Transverse colon (tissue), 4 donors: ENCODE measurements at regions not wholly inside any gene's neighbourhood (a gene's known extent, or its start where the extent isn't known, plus 50 kb on each side); places are given as distances from the start of the nearest gene placed in this dataset.
"Not testable (repeated sequence)": the region's sequence is repeated elsewhere in the genome, so short reads cannot be mapped to it uniquely, and the experiment has no call there.

ENCODE experiments used
- DNase-seq: peaks from one replicate; pipeline ENCODE4 v3.0.0-alpha.2; 2019
- H3K27ac ChIP-seq, 4 donors: fragments of 200-600 bp; sonication (generic); 2 replicates each; pipeline ENCODE4 v1.5.1; 2016 to 2018; ENCODE audit warnings: inconsistent platforms in 4 of 4
- H3K27me3 ChIP-seq: fragments of 200-600 bp; sonication (generic); 2 replicates; pipeline ENCODE4 v1.5.1; 2017; ENCODE audit warnings: inconsistent platforms
- H3K36me3 ChIP-seq, 4 donors: fragments of 200-600 bp; sonication (generic); 2 replicates each; pipeline ENCODE4 v1.5.1; 2017 to 2019; ENCODE audit warnings: inconsistent platforms in 4 of 4
- H3K4me1 ChIP-seq, 4 donors: fragments of 200-600 bp; sonication (generic); 2 replicates each; pipeline ENCODE4 v1.5.1; 2017 to 2020; ENCODE audit warnings: inconsistent platforms in 4 of 4
- H3K4me3 ChIP-seq, 4 donors: fragments of 200-600 bp; sonication (generic); 1 replicate in 1 of 4; 2 replicates in 3 of 4; pipeline versions ENCODE4 v1.5.1 to v1.6.1; 2017 to 2019; ENCODE audit warnings: inconsistent platforms in 4 of 4
- H3K9me3 ChIP-seq, 2 donors: fragments of 200-600 bp; sonication (generic); 2 replicates each; pipeline ENCODE4 v1.5.1; 2017 to 2019; ENCODE audit warnings: inconsistent platforms in 2 of 2
- EP300 ChIP-seq: sonication (generic); formaldehyde crosslinking; IDR thresholded peaks from one replicate; pipeline ENCODE4 v1.6.1; 2017; ENCODE audit warnings: antibody characterized with exemption, low read depth
- POLR2A ChIP-seq: fragments of 450-650 bp; IDR thresholded peaks from one replicate; pipeline ENCODE4 v1.6.1; 2016; ENCODE audit warnings: antibody characterized with exemption, mild to moderate bottlenecking, moderate library complexity
- POLR2AphosphoS5 ChIP-seq, 3 donors: sonication (generic); formaldehyde crosslinking; IDR thresholded peaks; one replicate each; pipeline ENCODE4 v1.6.1; 2016; ENCODE audit warnings: antibody characterized with exemption in 3 of 3
- WGBS, 2 donors: methylation state at CpG; one replicate each; pipeline ENCODE4 v1.1.5; 2018; ENCODE audit warnings: low coverage in 1 of 2; 5-methylcytosine and 5-hydroxymethylcytosine counted together
- in situ Hi-C, 4 donors: fragments of 200-750 bp; cut with MboI; loops; one replicate each; pipeline versions ENCODE4 v1.15.0 to v1.15.1; 2017; ENCODE audit warnings: low sequenced_read_pairs in 3 of 4, low pct_ligation_motif_present in 1 of 4, low pct_unique_long_range_greater_than_20kb in 1 of 4
- intact Hi-C: fragments of 100-400 bp; cut with DNase I; formaldehyde crosslinking; loops from one replicate; pipeline ENCODE4 v1.15.1; 2023; ENCODE audit warnings: low total_unique reads
- TF ChIP-seq, protein P1 (sequence below), 5 experiments: fragments of 200-600 bp in 3 of 5; fragments of 450-650 bp in 2 of 5; sonication (generic) in 3 of 5; IDR thresholded peaks; 1 replicate in 2 of 5; 2 replicates in 3 of 5; pipeline ENCODE4 v1.5.1; 2016 to 2017; ENCODE audit warnings: antibody characterized with exemption in 5 of 5, inconsistent platforms in 3 of 5, mild to moderate bottlenecking in 2 of 5, moderate library complexity in 1 of 5

DNA sequence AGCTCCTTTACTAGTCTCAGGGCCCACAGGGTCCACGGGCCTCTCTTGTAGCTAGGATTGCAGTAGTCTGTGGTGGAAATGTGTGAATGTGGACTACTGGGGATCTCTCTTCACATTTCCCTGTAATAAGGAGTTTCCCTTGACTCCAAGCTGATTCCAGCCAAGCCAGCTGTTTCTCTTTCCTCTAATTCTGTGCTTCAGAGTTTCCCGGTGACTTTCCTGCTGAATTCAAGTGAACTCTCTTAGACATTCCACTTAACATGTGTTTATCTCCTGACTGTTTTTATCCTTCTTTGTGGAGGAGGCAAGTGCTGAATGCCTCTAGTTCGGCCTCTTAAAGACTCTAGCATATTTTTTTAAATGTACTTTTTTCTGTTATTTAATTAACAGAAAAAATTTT, 354.0 kb upstream of the RGS18 start:
- Histone ChIP-seq H3K27me3 (no peaks in the 10 kb centered on the region), H3K4me1 (no peaks in the 10 kb centered on the region), H3K4me3 (no peak overlapping the region), H3K36me3 (no peaks in the 10 kb centered on the region), H3K9me3 (no peaks in the 10 kb centered on the region), H3K27ac (no peak overlapping the region)
- no peak for TF ChIP-seq POLR2A
- no peak for TF ChIP-seq POLR2AphosphoS5 (IDR thresholded peaks at IDR 0.05)
- TF ChIP-seq, protein P1, sequence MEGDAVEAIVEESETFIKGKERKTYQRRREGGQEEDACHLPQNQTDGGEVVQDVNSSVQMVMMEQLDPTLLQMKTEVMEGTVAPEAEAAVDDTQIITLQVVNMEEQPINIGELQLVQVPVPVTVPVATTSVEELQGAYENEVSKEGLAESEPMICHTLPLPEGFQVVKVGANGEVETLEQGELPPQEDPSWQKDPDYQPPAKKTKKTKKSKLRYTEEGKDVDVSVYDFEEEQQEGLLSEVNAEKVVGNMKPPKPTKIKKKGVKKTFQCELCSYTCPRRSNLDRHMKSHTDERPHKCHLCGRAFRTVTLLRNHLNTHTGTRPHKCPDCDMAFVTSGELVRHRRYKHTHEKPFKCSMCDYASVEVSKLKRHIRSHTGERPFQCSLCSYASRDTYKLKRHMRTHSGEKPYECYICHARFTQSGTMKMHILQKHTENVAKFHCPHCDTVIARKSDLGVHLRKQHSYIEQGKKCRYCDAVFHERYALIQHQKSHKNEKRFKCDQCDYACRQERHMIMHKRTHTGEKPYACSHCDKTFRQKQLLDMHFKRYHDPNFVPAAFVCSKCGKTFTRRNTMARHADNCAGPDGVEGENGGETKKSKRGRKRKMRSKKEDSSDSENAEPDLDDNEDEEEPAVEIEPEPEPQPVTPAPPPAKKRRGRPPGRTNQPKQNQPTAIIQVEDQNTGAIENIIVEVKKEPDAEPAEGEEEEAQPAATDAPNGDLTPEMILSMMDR (IDR thresholded peaks at IDR 0.05): no peak
- TF ChIP-seq EP300: no peak
- intact Hi-C loops (no loop called here), in situ Hi-C loops (no loop called here)
- no peak for DNase-seq
- WGBS, 2 donors: 47 to 57% methylated on average over 3 of the region's 3 CpGs

DNA sequence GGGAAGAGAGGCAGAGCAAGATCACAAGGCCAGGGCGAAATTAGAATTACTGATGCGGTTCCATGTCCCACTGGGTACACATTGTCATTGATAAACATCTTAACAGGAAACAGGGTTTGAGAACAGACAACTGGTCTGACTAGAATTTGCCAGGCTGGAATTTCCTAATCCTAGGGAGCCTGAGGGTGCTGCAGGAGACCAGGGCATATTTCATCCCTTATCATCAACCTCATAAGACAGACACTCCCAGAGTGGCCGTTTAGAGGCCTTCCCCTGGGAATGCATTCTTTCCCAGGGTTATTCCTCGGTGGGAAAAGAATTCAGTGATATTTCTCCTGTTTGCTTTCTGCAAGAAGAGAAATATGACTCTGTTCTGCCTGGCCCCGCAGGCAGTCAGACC, 344.7 kb upstream of the RGS18 start:
- 81 to 87% methylated on average over 2 to 5 of the region's 5 CpGs for WGBS, 2 donors
- H3K27me3 ChIP-seq, H3K9me3 ChIP-seq, in situ Hi-C loops, intact Hi-C loops, H3K36me3 ChIP-seq, H3K27ac ChIP-seq, H3K4me1 ChIP-seq, H3K4me3 ChIP-seq, DNase-seq: not testable (repeated sequence)

DNA sequence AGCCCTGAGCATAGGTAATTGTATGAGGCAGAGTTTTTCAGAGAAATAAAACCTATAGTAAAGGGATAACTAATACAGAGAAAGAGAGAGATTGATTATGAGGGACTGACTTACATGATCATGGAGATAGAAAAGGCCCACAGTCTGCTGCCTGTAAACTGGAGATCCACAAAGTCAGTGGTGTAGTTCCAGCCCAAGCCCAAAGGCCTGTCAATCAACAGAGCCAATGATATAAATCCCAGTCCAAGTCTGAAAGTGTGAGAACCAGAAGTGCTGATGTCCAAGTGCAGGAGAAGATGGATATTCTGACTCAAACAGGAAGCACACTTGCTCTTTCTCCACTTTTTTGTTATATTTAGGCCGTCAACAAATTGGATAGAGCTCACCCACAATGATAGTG, 340.1 kb upstream of the RGS18 start:
- Histone ChIP-seq H3K4me3 (no peak overlapping the region), H3K36me3 (no peaks in the 10 kb centered on the region), H3K9me3 (no peaks in the 10 kb centered on the region), H3K27me3 (no peaks in the 10 kb centered on the region), H3K27ac (no peak overlapping the region), H3K4me1 (no peaks in the 10 kb centered on the region)
- TF ChIP-seq POLR2A: no peak
- no peak for DNase-seq
- intact Hi-C loops (no loop called here), in situ Hi-C loops (no loop called here)
- 70 to 100% methylated on average over 1 of the region's 1 CpG for WGBS, 2 donors

DNA sequence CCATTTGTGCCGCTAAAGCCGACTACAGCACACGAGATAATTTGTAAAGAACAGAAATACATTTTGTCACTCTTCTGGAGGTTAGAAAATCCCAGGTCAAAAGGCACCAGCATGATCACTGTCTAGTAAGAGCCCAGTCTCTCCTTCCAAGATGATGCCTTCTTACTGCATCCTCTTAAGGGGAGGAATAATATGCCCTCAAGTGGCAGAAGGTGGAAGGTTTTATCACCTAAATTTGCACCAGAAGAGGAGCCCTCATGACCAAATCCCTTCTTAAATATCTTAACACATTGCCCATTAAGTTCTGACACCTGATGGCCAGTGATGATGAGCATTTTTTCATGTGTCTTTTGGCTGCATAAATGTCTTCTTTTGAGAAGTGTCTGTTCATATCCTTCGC, 326.7 kb upstream of the RGS18 start:
- H3K9me3 ChIP-seq: no peaks in the 10 kb centered on the region
- TF ChIP-seq POLR2A: no peak
- DNase-seq: no peak
- H3K27me3 ChIP-seq: no peaks in the 10 kb centered on the region
- no peaks in the 10 kb centered on the region for H3K4me1 ChIP-seq
- intact Hi-C loops: no loop called here
- no peak overlapping the region for H3K27ac ChIP-seq
- H3K4me3 ChIP-seq: no peak overlapping the region
- H3K36me3 ChIP-seq: no peaks in the 10 kb centered on the region
- in situ Hi-C loops: no loop called here
- 81 to 87% methylated on average over 4 of the region's 4 CpGs for WGBS, 2 donors

DNA sequence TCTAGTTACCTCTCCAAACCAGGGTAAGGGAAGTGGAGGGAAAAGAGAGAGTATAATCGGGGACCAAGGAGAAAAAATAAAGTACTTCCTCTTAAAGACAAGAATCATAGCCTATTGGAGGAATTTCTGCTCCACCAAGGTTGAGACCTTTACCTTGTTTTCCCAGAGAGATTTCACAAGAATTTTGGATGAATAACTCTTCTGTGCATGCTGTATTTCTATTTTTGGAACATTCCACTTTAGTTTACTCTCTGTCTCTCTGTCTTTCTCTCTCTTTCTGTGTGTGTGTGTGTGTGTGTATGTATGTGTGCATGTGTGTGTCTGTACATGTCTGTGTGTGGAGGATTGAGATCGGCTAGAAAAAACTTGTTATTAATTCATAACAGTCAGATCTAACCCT, 318.4 kb upstream of the RGS18 start:
- Histone ChIP-seq H3K36me3 (no peaks in the 10 kb centered on the region), H3K4me1 (no peaks in the 10 kb centered on the region), H3K27ac (no peak overlapping the region), H3K27me3 (no peaks in the 10 kb centered on the region), H3K9me3 (no peaks in the 10 kb centered on the region), H3K4me3 (no peak overlapping the region)
- in situ Hi-C loops: no loop called here
- intact Hi-C loops: no loop called here
- no peak for TF ChIP-seq POLR2A
- 64 to 75% methylated on average over 2 of the region's 2 CpGs for WGBS, 2 donors
- no peak for DNase-seq

DNA sequence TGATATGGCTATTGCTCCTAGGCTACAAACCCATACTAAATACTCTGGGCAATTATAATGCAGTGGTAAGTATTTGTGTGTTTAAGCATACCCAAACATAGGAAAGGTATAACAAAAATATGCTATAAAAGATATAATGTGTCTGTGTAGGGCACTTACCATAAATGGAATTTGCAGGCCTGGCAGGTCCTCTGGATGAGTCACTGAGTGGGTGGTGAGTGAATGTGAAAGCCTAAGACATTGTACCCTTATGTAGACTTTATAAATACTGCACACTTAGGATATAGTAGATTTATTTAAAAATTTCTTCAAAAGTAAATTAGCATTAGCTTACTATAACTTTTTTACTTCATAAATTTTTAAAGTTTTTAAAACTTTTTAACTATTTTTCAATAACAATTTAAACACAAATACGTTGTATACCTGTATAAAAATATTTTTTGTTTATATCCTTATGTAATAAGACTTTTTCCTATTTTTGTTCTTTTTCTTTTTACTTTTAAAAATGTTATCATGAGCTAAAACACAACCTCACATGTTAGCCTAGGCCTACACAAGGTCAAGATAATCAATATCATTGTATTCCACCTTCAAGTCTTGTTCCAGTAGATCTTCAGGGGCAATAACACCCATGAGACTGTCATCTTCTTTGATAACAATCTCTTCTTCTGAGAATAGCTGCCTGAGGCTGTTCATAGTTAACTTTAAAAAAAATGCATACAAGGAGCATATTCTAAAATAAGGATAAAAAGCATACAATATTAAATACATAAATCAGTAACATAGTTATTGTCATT, 306.3 kb upstream of the RGS18 start:
- H3K27ac ChIP-seq: no peak overlapping the region
- no peaks in the 10 kb centered on the region for H3K27me3 ChIP-seq
- intact Hi-C loops (no loop called here), in situ Hi-C loops (no loop called here)
- DNase-seq: no peak
- no peaks in the 10 kb centered on the region for H3K4me1 ChIP-seq
- H3K4me3 ChIP-seq: no peak overlapping the region
- TF ChIP-seq, protein P1 (IDR thresholded peaks at IDR 0.05): no peak
- TF ChIP-seq POLR2AphosphoS5 (IDR thresholded peaks at IDR 0.05): no peak
- no peak for TF ChIP-seq EP300
- TF ChIP-seq POLR2A: no peak
- 57 to 69% methylated on average over 1 of the region's 1 CpG for WGBS, 2 donors
- no peaks in the 10 kb centered on the region for H3K36me3 ChIP-seq
- H3K9me3 ChIP-seq: no peaks in the 10 kb centered on the region
